OCI-LY1 (cell line): ENCODE measurements at regions not wholly inside any gene's neighbourhood (a gene's known extent, or its start where the extent isn't known, plus 50 kb on each side); places are given as distances from the start of the nearest gene placed in this dataset.

Experiments
- H2AFZ ChIP-seq: fragments of 200-600 bp; sonication (generic), shearing (Covaris generic); 2 replicates; pipeline ENCODE4 v1.6.0; 2014; ENCODE audit warnings: antibody characterized with exemption, mild to moderate bottlenecking, low read length
- H3F3A ChIP-seq: fragments of 200-600 bp; sonication (generic), shearing (Covaris generic); 2 replicates; pipeline ENCODE4 v1.6.0; 2014; ENCODE audit warnings: mild to moderate bottlenecking, antibody characterized with exemption, low read length, moderate library complexity; ENCODE audit not compliant: insufficient read depth
- H3K27ac ChIP-seq: fragments of 200-600 bp; sonication (generic); 2 replicates; pipeline ENCODE4 v1.5.1; 2014; ENCODE audit warnings: low read length, mixed run types, mild to moderate bottlenecking, low read depth; ENCODE audit not compliant: poor library complexity, severe bottlenecking
- H3K27me3 ChIP-seq: fragments of 200-600 bp; sonication (generic); 2 replicates; pipeline ENCODE4 v1.6.0; 2014; ENCODE audit warnings: antibody characterized with exemption, mild to moderate bottlenecking, low read length, moderate library complexity; ENCODE audit not compliant: insufficient read depth
- H3K36me3 ChIP-seq: fragments of 200-600 bp; sonication (generic); 2 replicates; pipeline ENCODE4 v1.6.1; 2014; ENCODE audit warnings: mild to moderate bottlenecking, antibody characterized with exemption, low read length, moderate library complexity, mixed read lengths; ENCODE audit not compliant: insufficient read depth
- H3K4me1 ChIP-seq: fragments of 200-600 bp; sonication (generic); 2 replicates; pipeline ENCODE4 v1.5.1; 2014; ENCODE audit warnings: mild to moderate bottlenecking, low read length, moderate library complexity; ENCODE audit not compliant: insufficient read depth, severe bottlenecking
- H3K4me2 ChIP-seq: fragments of 200-600 bp; sonication (generic), shearing (Covaris generic); 2 replicates; pipeline ENCODE4 v1.6.1; 2014; ENCODE audit warnings: low read length
- H3K4me3 ChIP-seq: fragments of 200-600 bp; sonication (generic); 2 replicates; pipeline ENCODE4 v1.5.1; 2014; ENCODE audit warnings: low read length, low read depth, mild to moderate bottlenecking, mixed read lengths; ENCODE audit not compliant: poor library complexity, severe bottlenecking
- H3K79me2 ChIP-seq: fragments of 200-600 bp; shearing (Covaris generic); 2 replicates; pipeline ENCODE4 v1.6.1; 2016; ENCODE audit warnings: mixed run types, low read length, mixed read lengths; ENCODE audit not compliant: insufficient read depth
- H3K9ac ChIP-seq: fragments of 200-600 bp; sonication (generic), shearing (Covaris generic); 2 replicates; pipeline ENCODE4 v1.6.1; 2014; ENCODE audit warnings: mild to moderate bottlenecking, low read length, mixed read lengths
- H3K9me2 ChIP-seq: fragments of 200-600 bp; sonication (generic), shearing (Covaris generic); 2 replicates; pipeline ENCODE4 v1.6.1; 2014; ENCODE audit warnings: low read depth, mild to moderate bottlenecking, low read length, mixed read lengths
- H3K9me3 ChIP-seq: fragments of 200-600 bp; shearing (Covaris generic); 2 replicates; pipeline ENCODE4 v1.6.1; 2014; ENCODE audit warnings: low read length, mixed read lengths
- H4K20me1 ChIP-seq: fragments of 200-600 bp; sonication (generic), shearing (Covaris generic); 2 replicates; pipeline ENCODE4 v1.6.0; 2016; ENCODE audit warnings: mild to moderate bottlenecking, low read length; ENCODE audit not compliant: insufficient read depth
- CTCF ChIP-seq: fragments of 200-600 bp; sonication (generic), shearing (Covaris generic); IDR thresholded peaks from 2 replicates; pipeline ENCODE4 v1.5.1; 2017; ENCODE audit warnings: mild to moderate bottlenecking, antibody characterized with exemption, low read length, moderate library complexity, mixed read lengths
- EZH2 ChIP-seq: fragments of 200-600 bp; sonication (generic), shearing (Covaris generic); IDR thresholded peaks from 2 replicates; pipeline ENCODE4 v1.8.0; 2017; ENCODE audit warnings: borderline replicate concordance, mixed run types, mild to moderate bottlenecking, antibody characterized with exemption, low read length, moderate library complexity, mixed read lengths

GRCh38 chr14:101428409-101428808 lies 132.9 kb upstream of the DIO3 start:
- H3K9me2 ChIP-seq = no peaks in the 10 kb centered on the region

DNA sequence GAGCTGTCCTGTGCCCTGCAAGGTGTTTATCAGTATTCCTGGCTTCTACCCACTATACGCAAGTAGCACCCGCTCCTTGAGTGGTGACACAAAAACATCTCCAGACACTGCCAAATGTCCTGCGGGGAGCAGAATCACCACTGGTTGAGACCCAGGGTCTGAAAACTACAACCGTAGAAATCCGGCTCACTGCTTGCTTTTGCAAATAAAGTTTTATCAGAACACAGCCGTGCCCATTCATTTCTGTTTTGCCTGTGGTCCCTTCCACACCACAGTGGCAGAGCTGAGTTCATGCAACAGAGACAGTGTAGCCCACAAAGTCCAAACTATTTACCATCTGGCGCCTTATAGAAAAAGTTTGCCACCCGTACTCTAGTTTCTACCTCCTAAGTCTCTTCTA lies 125.7 kb upstream of the DIO3 start:
- H3K4me1 ChIP-seq = no peaks in the 10 kb centered on the region
- no peaks in the 10 kb centered on the region; the same call in 1 of the 2 replicates for H3K9me3 ChIP-seq
- no peak overlapping the region for H2AFZ ChIP-seq
- no peak overlapping the region for H3K4me3 ChIP-seq
- H3F3A ChIP-seq = no peaks in the 10 kb centered on the region
- H3K36me3 ChIP-seq = no peaks in the 10 kb centered on the region
- no peaks in the 10 kb centered on the region for H3K79me2 ChIP-seq
- no peak overlapping the region for H3K9ac ChIP-seq
- TF ChIP-seq CTCF (no peak), EZH2 (no peak)
- no peak overlapping the region for H3K27ac ChIP-seq
- H4K20me1 ChIP-seq = no peaks in the 10 kb centered on the region
- no peak overlapping the region for H3K4me2 ChIP-seq
- no peaks in the 10 kb centered on the region for H3K9me2 ChIP-seq
- no peaks in the 10 kb centered on the region for H3K27me3 ChIP-seq

More at GRCh38 chr14:101428409-101428808, 132.9 kb upstream of the DIO3 start:
- Histone ChIP-seq H4K20me1 (no peaks in the 10 kb centered on the region), H3K27me3 (no peaks in the 10 kb centered on the region), H3K4me1 (no peaks in the 10 kb centered on the region), H3K79me2 (no peaks in the 10 kb centered on the region), H3K27ac (no peak overlapping the region), H3K4me2 (no peak overlapping the region), H3K36me3 (no peaks in the 10 kb centered on the region), H3K4me3 (no peak overlapping the region), H2AFZ (no peak overlapping the region), H3K9ac (no peak overlapping the region), H3K9me3 (peaks cover 5% of the 10 kb centered on the region; the same call in 1 of the 2 replicates), H3F3A (no peaks in the 10 kb centered on the region)
- TF ChIP-seq CTCF (no peak), EZH2 (no peak)

GRCh38 chr14:101439023-101439422 lies 122.3 kb upstream of the DIO3 start:
- no peak overlapping the region for H3K4me3 ChIP-seq
- H3K4me1 ChIP-seq = no peaks in the 10 kb centered on the region
- TF ChIP-seq EZH2 (no peak), CTCF (no peak)
- H3K9me2 ChIP-seq = no peaks in the 10 kb centered on the region
- no peaks in the 10 kb centered on the region for H3K79me2 ChIP-seq
- H2AFZ ChIP-seq = no peak overlapping the region
- H3K27me3 ChIP-seq = no peaks in the 10 kb centered on the region; the same call in 1 of the 2 replicates
- H3K4me2 ChIP-seq = no peak overlapping the region
- no peaks in the 10 kb centered on the region for H4K20me1 ChIP-seq
- H3K27ac ChIP-seq = no peak overlapping the region
- no peaks in the 10 kb centered on the region for H3F3A ChIP-seq
- no peak overlapping the region for H3K9ac ChIP-seq
- H3K36me3 ChIP-seq = no peaks in the 10 kb centered on the region
- no peaks in the 10 kb centered on the region for H3K9me3 ChIP-seq
